Activated T-helper 9 cell treated with anti-CD3 and anti-CD28 coated beads, Interleukin-2, amount 50 U/mL, for 16 hours (primary cell): ENCODE measurements at regions not wholly inside any gene's neighbourhood (a gene's known extent, or its start where the extent isn't known, plus 50 kb on each side); places are given as distances from the start of the nearest gene placed in this dataset.
A peak's percentile ranks its signal among the peaks of the same experiment; 100 is the strongest.

Experiments
- DNase-seq: peaks from one replicate; pipeline ENCODE4 v3.0.0-alpha.2; 2020; ENCODE audit warnings: low read depth

- DNase-seq: no peak
Measured at GRCh38 chr14:65877624-65878023, 465.1 kb downstream of the FUT8 start.

GRCh38 chr14:65878586-65878985 lies 466.1 kb downstream of the FUT8 start:
- no peak for DNase-seq

- DNase-seq: no peak
Measured at GRCh38 chr14:65879248-65880009, 466.9 kb downstream of the FUT8 start.

- no peak for DNase-seq
Measured at GRCh38 chr14:65880507-65880906, 468.0 kb downstream of the FUT8 start.

- no peak for DNase-seq
Measured at GRCh38 chr14:65881642-65882041, 469.1 kb downstream of the FUT8 start.

GRCh38 chr14:65888677-65889076 lies 476.1 kb downstream of the FUT8 start:
- no peak for DNase-seq

GRCh38 chr14:65892315-65892714 lies 479.8 kb downstream of the FUT8 start:
- no peak for DNase-seq

- no peak for DNase-seq
Measured at GRCh38 chr14:65900164-65900563, 487.6 kb downstream of the FUT8 start.

- no peak for DNase-seq
Measured at GRCh38 chr14:65901595-65901994, 489.1 kb downstream of the FUT8 start.

- no peak for DNase-seq
Measured at GRCh38 chr14:65904988-65905387, 492.5 kb downstream of the FUT8 start.

- DNase-seq: no peak
Measured at GRCh38 chr14:65906344-65906743, 493.8 kb downstream of the FUT8 start.

GRCh38 chr14:65906948-65907347 lies 494.4 kb downstream of the FUT8 start:
- DNase-seq: no peak

- no peak for DNase-seq
Measured at GRCh38 chr14:65910108-65910786, 497.7 kb downstream of the FUT8 start.

- no peak for DNase-seq
Measured at GRCh38 chr14:65915125-65915524, 502.6 kb downstream of the FUT8 start.

- DNase-seq: no peak
Measured at GRCh38 chr14:65916055-65916454, 503.5 kb downstream of the FUT8 start.

GRCh38 chr14:65920996-65921395 lies 508.5 kb downstream of the FUT8 start:
- no peak for DNase-seq

- no peak for DNase-seq
Measured at GRCh38 chr14:65922142-65922541, 509.6 kb downstream of the FUT8 start.

GRCh38 chr14:65926504-65926903 lies 514.0 kb downstream of the FUT8 start:
- DNase-seq: no peak

- no peak for DNase-seq
Measured at GRCh38 chr14:65926935-65927700, 514.6 kb downstream of the FUT8 start.

GRCh38 chr14:65927931-65928356 lies 515.4 kb downstream of the FUT8 start:
- peak; percentile 50 for DNase-seq

- no peak for DNase-seq
Measured at GRCh38 chr14:65928995-65929394, 516.5 kb downstream of the FUT8 start.

GRCh38 chr14:65933400-65934069 lies 521.0 kb downstream of the FUT8 start:
- DNase-seq: no peak
